ENCODE measurements at regions not wholly inside any gene's neighbourhood (a gene's known extent, or its start where the extent isn't known, plus 50 kb on each side); places are given as distances from the start of the nearest gene placed in this dataset.

GRCh38 chr3:126269354-126269753, 87.9 kb downstream of the KLF15 start:
- CTCF ChIA-PET: interaction anchor here (1.7 kb wide), 1 partner anchor 136 kb away, joined by 3 read pairs; no protein-coding TSS in a partner anchor
- DNase-seq (ENCODE audit: low spot score): no peak
- no peak overlapping the region for H3K4me3 Mint-ChIP-seq

More at GRCh38 chr3:126269354-126269753, 87.9 kb downstream of the KLF15 start:
- no peak for ATAC-seq
- Mint-ChIP-seq H3K27ac (0 out of 2 replicates have a peak overlapping the region, but pooled peaks have one; percentile 19), H3K4me1 (peaks cover 42% of the 10 kb centered on the region), H3K9me3 (no peaks in the 10 kb centered on the region), H3K27me3 (ENCODE audit: low read depth) (peaks cover 9% of the 10 kb centered on the region), H3K36me3 (no peaks in the 10 kb centered on the region)
- POLR2A ChIA-PET: interaction anchor here (1.0 kb wide), 1 partner anchor 18 kb away, joined by 3 read pairs; no protein-coding TSS in a partner anchor
- TF ChIP-seq AR (CRISPR knock-in tag; IDR thresholded peaks at IDR 0.05) (no peak), NFYB (CRISPR knock-in tag; conservative IDR thresholded peaks at IDR 0.05; ENCODE audit: low read depth) (no peak), CREB1 (CRISPR knock-in tag; IDR thresholded peaks at IDR 0.05) (no peak), ZNF423 (CRISPR knock-in tag; IDR thresholded peaks at IDR 0.05) (no peak), CBFB (CRISPR knock-in tag; IDR thresholded peaks at IDR 0.05; ENCODE audit: low read depth) (no peak), SP1 (CRISPR knock-in tag; conservative IDR thresholded peaks at IDR 0.05) (no peak), ELF4 (CRISPR knock-in tag; IDR thresholded peaks at IDR 0.05; ENCODE audit: low read depth) (no peak), HMGA2 (CRISPR knock-in tag; IDR thresholded peaks at IDR 0.05) (no peak), ZNF416 (CRISPR knock-in tag; IDR thresholded peaks at IDR 0.05) (no peak), SMAD3 (CRISPR knock-in tag; IDR thresholded peaks at IDR 0.05; ENCODE audit: borderline replicate concordance) (no peak), ESRRA (CRISPR knock-in tag; IDR thresholded peaks at IDR 0.05; ENCODE audit: borderline replicate concordance) (no peak), AFF4 (CRISPR knock-in tag; IDR thresholded peaks at IDR 0.05; ENCODE audit: borderline replicate concordance) (no peak), CREM (CRISPR knock-in tag; IDR thresholded peaks at IDR 0.05) (no peak), TP53 (CRISPR knock-in tag; IDR thresholded peaks at IDR 0.05) (no peak), ATF2 (CRISPR knock-in tag; IDR thresholded peaks at IDR 0.05; ENCODE audit: borderline replicate concordance, low read depth) (no peak), ZNF317 (CRISPR knock-in tag; IDR thresholded peaks at IDR 0.05; ENCODE audit: borderline replicate concordance, low read depth) (no peak), FOXJ3 (CRISPR knock-in tag; IDR thresholded peaks at IDR 0.05; ENCODE audit: borderline replicate concordance) (no peak)
- TF ChIP-seq, protein P1, sequence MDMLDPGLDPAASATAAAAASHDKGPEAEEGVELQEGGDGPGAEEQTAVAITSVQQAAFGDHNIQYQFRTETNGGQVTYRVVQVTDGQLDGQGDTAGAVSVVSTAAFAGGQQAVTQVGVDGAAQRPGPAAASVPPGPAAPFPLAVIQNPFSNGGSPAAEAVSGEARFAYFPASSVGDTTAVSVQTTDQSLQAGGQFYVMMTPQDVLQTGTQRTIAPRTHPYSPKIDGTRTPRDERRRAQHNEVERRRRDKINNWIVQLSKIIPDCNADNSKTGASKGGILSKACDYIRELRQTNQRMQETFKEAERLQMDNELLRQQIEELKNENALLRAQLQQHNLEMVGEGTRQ (CRISPR knock-in tag; IDR thresholded peaks at IDR 0.05): no peak
- TF ChIP-seq, protein P2, sequence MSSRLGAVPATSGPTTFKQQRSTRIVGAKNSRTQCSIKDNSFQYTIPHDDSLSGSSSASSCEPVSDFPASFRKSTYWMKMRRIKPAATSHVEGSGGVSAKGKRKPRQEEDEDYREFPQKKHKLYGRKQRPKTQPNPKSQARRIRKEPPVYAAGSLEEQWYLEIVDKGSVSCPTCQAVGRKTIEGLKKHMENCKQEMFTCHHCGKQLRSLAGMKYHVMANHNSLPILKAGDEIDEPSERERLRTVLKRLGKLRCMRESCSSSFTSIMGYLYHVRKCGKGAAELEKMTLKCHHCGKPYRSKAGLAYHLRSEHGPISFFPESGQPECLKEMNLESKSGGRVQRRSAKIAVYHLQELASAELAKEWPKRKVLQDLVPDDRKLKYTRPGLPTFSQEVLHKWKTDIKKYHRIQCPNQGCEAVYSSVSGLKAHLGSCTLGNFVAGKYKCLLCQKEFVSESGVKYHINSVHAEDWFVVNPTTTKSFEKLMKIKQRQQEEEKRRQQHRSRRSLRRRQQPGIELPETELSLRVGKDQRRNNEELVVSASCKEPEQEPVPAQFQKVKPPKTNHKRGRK (CRISPR knock-in tag; IDR thresholded peaks at IDR 0.05; ENCODE audit: borderline replicate concordance): no peak
